GM21737 (cell line): ENCODE measurements at regions not wholly inside any gene's neighbourhood (a gene's known extent, or its start where the extent isn't known, plus 50 kb on each side); places are given as distances from the start of the nearest gene placed in this dataset.

Experiments
- ATAC-seq: cut with Tn5 transposase; IDR thresholded peaks from one replicate; pipeline ENCODE4 v1.9.1; 2021; ENCODE audit warnings: mild to moderate bottlenecking, moderate library complexity; ENCODE audit not compliant: unreplicated experiment

DNA sequence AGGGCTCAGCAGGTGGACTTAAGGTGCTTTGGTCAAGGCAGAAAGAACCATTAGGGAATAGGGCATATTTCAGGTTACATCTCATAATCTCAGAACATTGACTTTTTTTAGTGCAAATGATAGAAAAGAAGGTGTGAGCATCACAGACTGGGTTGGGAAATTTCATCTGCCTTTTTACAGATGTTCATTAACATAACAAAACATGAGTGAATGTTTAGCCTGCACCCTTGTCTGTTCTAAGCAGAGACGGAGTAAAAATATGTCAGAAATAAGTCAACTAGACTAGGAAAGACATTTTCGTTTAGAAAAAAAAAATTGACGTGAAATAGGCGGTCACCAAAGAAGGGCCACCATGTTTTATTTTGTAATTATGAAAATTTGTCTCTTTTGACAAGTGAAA lies 127.5 kb upstream of the CDH13 start:
- no peak for ATAC-seq

DNA sequence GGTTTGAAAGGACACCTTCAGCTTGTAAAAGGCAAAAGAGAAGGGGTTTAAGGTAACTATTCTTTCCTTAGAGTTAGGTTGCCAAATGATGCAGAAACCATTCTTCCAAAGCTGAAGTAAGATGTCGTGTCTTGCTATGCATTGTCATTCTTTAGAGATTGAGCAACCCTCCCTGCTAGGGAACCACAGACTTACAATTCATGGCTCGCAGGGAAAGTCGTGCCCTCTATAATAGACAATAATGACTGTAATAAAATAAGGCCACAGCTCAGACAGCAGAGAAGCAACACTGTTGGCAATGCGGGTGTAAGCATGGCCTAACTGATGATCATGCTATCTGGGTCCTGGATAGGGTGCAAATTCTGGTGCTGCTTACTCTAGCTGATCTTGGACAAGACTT lies 129.6 kb upstream of the CDH13 start:
- ATAC-seq = no peak

DNA sequence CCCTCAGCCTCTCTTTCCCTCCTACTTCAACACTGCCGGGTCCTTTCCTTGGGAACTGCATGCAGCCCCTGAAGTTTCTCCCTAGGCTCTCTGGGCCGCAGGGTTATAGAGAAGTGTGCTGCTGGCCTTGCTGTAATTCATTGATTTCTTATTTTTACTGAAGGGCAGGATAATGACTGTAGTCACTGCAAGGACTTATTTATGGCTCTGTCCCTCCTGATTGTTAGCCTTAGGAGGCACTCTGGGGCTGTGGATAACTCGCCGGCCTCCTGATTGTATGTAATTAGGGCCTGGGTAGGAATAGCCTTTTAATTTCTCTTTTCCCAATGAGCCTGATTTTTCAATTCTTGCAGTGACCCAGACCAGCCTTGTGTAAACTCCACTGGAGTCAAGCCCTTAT lies 138.3 kb upstream of the CDH13 start:
- no peak for ATAC-seq

DNA sequence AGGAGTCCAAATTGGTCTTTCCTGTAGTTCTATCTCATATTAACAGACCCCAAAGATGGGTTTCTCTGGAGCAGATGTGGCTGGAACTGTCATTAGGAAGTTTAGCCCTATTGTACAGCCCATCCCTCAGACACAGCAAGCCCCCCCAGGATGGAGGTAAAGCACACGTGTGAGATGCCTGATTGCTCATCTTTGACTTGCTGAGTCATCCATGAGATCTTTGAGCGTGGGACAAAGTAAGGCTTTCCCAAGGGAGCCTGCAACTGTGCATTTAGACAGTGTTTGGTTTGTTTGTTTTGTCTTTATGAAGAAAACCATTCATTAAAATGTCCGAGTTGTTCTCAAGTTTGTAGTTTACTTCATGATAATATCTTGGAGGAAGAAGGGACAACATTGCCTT lies 145.3 kb upstream of the CDH13 start:
- no peak for ATAC-seq

DNA sequence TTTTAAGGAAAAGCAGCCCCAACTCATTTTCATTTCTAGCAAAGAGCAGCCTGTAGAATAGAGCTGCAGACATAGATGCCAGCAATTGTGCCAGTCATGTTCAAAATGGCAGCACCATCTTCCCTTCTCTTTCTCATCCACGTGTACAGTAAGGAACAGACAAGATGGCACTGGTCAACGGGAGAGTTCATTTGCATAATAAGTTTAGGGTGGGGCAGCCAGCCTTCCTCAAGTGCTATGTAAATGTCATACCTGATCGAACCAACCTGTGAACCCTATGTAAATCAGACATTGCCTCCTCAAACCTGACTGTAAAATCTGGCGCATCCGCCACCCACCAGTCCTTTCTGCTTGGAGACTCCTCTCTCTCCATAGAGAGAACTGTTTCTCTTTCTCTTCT lies 150.0 kb upstream of the CDH13 start:
- ATAC-seq = no peak

DNA sequence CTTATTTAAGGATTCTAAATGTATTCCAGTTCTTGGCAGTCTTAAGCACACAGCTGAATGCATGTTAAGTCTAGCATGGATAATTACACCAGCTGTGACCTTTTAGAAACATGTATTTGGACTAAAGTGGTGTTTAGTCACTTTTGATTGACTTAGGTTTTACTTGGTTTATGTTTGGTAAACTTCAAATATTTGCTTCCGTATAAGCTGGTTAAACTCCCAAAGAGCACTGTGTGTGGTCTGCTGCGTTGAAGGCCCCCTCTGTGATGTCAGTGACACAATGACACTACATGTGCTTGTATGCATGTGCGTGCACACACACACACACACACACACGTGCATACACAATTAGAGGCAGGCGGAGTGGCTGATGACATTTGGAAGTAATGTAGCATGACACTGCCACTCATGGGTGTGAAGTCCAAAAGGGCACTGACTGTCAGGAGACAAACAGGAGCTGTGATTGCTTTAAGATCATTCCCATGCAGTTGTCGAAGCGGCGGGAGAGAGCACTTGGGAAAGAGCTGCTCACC lies 156.1 kb upstream of the CDH13 start:
- no peak for ATAC-seq

DNA sequence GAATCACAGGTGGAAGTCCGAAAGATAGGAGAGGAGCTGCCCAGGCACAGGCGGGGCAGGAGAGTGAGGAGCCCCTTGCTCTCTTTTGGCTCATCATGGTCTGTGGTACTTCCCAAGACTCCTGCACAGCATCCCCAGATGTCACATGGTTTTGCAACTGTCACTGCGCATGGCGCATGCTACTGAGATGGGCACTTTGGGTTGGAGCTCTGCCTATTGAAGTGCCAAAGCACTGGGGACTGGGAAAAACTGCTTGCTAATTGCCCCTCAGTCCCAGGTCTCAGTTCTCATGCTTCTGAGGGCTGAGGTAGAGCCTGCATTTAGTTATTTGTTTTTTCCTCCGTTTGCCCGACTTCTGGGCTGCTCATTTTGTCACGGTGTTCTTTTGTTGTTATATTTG lies 156.8 kb upstream of the CDH13 start:
- no peak for ATAC-seq

DNA sequence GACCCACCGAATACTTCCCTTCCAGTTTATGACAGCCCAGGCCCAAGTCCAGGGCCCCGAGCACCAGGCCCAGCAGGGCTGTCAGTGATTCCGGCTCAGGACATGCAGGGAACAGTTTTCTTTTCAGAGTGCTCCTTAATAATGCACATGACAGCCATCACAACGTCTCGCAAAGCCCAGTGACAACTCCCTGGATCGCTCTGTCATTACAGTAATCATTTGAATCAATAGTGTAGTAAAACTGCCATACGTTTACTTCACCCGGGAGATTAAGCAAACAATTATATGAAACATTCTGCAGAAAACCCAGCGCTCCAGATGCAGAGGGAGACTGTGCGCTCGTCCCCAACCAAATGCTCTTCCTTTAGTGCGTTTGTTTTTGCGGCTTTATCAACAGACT lies 162.6 kb upstream of the CDH13 start:
- no peak for ATAC-seq

DNA sequence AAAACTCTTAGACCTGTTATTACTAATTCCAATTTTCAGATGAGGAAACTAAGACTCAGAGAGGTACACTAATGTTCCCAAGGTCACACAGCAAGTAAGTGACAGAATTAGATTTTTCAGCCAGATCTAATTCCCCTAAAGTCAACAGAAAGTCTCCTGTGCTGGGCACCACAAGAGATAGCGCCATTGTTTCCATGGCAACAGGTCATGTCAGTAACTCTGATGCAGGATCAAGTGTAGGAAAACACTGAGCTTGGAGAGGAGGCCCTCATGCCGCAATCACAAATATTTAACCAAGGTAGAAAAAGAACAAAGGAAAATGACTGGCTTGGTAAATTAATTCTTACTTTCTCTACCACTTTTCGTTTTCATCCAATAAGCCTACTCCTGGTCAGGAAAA lies 166.0 kb upstream of the CDH13 start:
- ATAC-seq = no peak

DNA sequence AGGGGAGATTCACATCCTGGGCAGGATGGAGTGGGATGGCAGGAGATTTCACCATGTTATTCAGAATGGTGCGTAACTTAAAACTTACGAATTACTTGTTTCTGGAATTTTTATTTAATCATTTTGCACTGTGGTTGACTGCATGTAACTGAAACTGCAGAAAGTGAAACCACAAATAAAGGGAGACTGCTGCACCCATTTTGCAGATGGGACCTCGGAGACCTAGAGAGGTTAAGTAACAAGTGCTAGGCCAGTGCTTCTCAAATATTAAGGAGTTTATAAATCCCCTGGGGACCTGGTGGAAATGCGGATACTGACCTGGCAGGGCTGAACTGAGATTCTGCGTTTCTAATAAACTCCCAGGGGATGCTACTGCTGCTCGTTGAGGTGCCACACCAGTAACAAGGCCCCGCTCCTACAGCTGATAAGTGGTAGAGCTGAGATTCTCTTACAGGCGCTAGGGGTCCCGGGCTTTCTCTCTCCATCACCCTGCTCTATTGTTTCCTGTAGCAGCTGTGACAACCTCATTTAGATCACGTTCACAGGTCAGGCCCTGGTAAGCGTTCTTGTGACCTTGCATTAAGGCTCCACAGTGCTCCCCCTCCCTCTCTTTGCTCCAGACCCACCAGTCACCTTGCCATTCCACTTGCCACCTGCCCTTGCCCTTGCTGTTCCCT lies 167.1 kb upstream of the CDH13 start:
- ATAC-seq = no peak

DNA sequence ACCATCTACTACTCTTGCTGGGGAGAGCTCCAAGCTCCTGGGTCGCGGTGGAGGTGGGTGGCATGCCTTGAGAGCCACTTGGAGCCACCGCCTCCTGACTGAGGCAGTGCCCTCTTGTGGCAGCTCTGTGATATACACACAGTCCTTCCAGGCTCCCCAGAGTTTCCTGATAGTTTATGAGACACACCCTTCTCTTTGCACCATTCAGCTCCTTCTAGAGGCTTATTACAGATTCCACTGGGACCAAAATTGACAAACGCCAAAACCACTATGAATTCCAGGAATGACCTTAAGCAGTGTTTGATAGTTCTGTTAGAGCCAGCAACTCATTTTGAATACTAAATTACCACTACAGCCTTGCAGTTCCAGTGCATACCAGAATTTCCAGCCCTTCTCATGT lies 170.1 kb upstream of the CDH13 start:
- ATAC-seq = peak; percentile 84

DNA sequence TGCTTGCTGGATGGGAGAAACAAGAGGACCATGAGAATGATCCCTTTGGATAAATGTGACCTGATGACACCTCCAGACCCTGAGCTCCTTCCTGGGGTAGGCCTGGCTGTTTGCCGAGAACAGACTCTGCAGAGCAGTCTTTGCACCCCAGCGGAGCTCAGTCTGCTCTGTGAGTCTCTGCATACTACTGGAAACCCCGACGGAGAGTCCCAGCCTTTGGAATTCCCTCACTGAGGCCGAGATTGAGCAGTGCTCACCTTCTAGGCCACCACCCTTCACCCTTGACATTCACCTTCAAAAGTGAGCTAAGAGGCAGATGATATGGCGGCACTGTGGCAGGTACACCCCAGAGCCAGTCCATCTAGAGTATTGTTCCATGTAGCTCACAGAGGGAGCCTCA lies 172.2 kb upstream of the CDH13 start:
- ATAC-seq = no peak

DNA sequence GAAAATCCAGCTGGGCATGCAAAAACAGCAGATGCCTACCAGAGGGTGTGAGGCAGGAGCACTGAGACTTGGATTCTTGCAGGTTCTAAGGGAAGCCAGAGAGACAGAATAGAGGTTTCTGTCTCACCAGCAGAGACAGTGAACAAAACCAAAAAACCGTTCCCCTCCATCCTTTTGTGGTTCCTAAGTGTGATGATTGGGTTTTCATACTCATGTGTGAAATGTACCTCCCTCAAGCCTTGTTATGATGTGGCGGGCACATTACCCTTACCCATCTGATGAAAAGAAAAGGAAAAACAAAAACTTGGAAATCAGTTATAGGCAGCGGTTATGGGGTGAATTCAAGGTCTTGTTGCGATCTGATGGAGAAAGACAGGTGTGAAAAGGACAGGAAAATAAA lies 172.6 kb upstream of the CDH13 start:
- no peak for ATAC-seq

DNA sequence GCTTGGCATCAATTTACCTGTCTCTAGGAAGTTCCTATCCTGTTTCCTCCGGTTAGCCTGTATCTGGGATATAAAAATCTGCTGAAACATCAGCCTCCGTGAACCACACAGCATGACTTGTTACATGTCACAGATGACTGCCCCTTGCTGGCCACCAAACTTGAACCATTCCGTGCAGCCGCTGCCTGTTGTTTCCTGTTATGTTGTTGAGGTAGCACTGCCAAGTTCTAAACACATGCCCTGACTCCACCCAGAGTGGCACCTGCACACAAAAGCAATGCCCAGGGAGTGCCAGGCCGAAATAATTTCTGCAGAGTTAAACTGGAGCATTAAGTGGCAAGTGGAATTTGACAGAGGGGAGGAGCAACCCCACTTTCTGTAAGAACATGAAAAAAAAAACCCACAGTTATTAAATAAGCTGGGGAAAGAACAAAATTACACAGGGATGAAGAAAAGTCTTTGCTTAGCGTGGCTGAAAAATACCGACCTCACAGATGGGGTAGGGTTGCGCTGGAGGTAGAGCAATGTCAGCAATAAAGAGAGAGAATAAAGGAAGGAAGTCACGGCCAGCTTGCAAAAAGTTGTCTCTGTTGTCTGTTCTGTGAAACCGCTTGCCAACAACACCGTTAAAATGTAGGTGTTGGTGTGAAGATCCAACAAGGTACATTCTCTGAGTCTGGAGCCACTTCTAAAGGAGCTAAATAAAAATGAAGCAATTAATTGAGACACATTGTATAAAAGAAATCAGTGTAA lies 174.6 kb upstream of the CDH13 start:
- no peak for ATAC-seq

DNA sequence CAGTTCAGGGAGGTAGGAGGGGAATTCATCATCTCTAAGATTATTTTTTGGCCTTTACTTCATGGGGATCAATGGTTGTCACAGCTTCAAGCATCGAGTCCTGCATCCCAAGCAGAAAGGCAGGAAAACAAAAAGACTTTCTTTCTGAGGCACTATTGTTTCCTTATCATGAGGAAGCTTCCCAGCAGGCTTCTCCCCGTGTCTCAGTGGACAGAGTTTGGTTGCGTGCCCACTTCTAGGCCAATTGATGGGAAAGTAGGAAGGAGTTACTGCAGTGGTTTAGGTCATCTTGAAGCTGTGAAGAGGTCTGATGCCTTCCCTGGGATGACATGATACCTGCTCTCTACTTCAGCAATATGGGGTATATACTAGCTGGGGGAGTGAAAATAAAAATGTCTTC lies 175.3 kb upstream of the CDH13 start:
- ATAC-seq = no peak

DNA sequence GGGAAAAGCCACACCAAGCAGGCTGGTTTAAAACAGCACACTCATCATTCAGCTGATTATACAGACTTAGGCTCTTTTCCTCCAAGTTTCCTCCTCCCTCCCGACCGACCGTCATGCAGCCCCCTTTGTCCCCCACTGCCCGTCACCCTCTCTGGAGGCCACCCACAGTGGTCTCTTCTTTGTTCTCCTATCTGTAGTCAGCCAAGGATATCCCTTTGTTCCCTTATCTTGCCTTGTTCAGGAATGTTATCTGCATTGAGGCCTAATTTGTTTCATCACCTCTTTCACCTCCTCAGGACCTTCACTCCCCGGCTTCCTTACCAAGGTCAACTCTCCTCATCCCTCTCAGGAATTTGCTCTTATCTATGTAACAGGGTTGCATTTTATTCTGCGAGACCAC lies 186.4 kb upstream of the CDH13 start:
- no peak for ATAC-seq

DNA sequence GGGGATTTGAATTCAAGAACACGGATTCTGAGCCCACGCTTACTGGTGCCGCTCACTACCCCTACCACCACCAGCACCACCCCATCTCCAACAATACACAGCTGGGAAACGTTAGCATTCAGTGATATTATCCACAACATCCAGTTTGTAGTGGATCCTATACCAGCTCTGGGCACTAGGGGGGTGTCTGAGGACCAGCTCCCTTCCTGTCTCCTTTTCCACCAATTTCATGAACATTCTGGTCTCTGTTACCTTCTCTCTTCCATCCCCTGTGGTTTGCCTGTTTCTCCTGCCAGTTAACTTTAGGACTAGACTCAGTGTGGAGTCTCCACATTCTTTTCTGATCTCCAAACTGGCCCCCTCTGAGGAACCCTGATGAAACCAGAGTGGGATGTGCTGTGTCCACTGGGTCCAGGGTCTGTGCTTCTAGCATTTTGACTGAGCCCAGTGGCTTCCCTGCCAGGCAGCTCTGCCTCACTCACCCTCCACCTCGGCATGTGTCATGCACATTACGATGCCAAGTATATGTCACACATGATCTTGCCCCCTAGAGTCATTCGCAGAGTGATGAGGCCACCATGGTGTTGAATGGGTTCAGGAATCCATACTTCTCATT lies 187.0 kb upstream of the CDH13 start:
- ATAC-seq = no peak

DNA sequence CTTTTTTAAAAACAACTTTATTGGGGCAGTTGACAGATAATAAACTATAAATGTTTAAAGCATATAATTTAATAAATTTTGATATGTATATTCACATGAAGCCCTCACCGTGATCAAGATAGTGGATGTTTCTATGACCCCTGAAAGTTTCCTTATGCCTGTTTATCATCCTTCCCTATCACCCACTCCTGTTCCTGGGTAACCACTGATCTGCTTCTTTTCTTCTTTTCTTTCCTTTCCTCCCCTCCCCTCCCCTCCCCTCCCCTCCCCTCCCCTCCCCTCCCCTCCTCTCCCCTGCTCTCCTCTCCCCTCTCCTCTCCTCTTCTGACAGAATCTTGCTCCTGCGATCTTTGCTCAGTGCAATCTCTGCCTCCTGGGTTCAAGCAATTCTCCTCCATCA lies 193.7 kb upstream of the CDH13 start:
- ATAC-seq = no peak

DNA sequence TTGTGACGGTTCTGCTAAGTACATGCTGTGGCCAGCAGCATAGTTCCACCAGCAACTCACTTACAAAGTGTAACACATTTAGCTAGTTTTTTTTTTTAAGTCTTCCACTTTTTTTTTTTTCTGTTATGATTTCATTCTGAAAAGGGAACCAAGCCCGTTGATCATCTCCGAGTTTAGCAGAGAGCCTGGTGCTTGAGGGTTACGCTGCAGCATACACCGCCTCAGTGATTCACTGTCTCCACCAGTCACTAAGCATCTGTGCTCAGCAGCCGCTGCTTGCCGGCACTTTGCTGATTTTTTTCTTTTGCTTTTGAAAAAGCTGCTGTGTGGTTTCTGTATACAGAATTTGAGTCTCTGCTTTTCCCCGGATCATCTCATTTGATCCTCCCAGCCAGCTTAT lies 194.5 kb upstream of the CDH13 start:
- ATAC-seq = no peak

DNA sequence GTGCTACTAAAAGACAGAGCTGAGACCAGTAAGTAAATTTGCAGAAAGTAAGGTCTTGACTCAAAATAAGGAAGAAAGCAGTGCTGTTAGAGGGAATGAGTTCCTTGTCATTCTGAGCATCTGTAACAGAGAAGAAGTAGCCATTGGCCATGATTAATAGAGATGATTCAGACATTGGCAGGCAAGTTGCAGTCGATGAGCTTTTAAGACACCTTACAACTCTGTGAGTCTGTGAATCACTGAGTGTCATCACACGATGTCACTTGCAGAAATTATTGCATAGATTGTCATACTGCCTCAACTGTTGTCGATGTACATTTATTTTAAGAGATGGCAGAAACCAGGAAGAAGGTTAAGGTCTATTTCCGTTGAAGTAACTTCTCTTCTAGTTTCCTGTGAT lies 201.1 kb upstream of the CDH13 start:
- no peak for ATAC-seq

DNA sequence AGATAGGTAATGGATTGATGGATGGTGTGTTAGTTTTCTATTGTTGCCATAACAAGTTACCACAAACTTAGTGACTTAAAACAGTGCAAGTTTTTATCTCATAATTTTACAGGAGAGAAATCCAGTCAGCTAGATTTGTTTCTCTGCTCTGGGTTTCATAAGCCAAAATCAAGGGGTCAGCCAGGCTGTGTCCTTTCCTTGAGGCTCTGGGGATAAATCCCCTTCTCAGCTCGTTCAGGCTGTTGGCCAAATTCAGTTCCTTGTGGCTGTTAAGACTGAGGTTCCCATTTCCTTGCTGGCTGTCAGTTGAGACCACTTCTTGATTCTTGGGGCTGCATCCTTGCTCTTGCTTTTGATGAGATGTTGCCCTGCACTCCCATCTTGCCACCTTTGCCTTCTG lies 204.9 kb upstream of the CDH13 start:
- ATAC-seq = no peak

DNA sequence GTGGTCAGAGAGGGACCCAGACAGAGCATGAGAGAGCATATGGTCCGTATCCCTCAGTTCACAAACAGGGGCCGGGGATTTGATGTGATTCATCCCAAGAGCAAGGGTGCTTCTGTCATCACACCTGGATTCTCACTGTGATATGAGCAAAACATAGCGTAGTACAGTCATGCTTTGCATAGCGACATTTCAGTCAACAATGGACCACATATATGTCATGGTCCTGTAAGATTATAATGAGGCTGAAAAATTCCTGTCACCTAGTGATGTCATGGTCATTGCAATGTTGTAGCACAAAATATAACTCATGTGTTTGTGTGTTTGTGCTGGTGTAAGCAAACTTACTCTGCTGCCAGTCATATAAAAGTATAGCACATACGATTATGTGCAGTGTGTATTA lies 207.4 kb upstream of the CDH13 start:
- no peak for ATAC-seq
